GM19240 (cell line): ENCODE measurements at regions not wholly inside any gene's neighbourhood (a gene's known extent, or its start where the extent isn't known, plus 50 kb on each side); places are given as distances from the start of the nearest gene placed in this dataset.

Experiments used
- DNase-seq: peaks from one replicate; pipeline ENCODE4 v3.0.0; 2011; ENCODE audit warnings: low spot score; ENCODE audit not compliant: insufficient read length

- DNase-seq, result no peak
Observed at GRCh38 chr20:20993372-20993771, 112.8 kb downstream of the LINC00237 start.

- DNase-seq, result no peak
Observed at GRCh38 chr20:20992686-20993360, 113.3 kb downstream of the LINC00237 start.

- no peak for DNase-seq
Observed at GRCh38 chr20:20992277-20992676, 113.9 kb downstream of the LINC00237 start.

- no peak for DNase-seq
Observed at GRCh38 chr20:20989081-20989480, 117.1 kb downstream of the LINC00237 start.

GRCh38 chr20:20979934-20980333, 126.2 kb downstream of the LINC00237 start:
- no peak for DNase-seq

GRCh38 chr20:20977786-20978185, 128.4 kb downstream of the LINC00237 start:
- DNase-seq, result no peak

- no peak for DNase-seq
Observed at GRCh38 chr20:20972490-20972889, 133.7 kb downstream of the LINC00237 start.

- DNase-seq, result no peak
Observed at GRCh38 chr20:20971810-20972209, 134.3 kb downstream of the LINC00237 start.

GRCh38 chr20:20970841-20971240, 135.3 kb downstream of the LINC00237 start:
- no peak for DNase-seq

- no peak for DNase-seq
Observed at GRCh38 chr20:20969701-20970280, 136.4 kb downstream of the LINC00237 start.

GRCh38 chr20:20967564-20968184, 138.5 kb downstream of the LINC00237 start:
- DNase-seq, result no peak

GRCh38 chr20:20966171-20966570, 140.0 kb downstream of the LINC00237 start:
- no peak for DNase-seq

- no peak for DNase-seq
Observed at GRCh38 chr20:20959031-20959755, 147.0 kb downstream of the LINC00237 start.

- DNase-seq, result no peak
Observed at GRCh38 chr20:20956513-20956931, 149.6 kb downstream of the LINC00237 start.

GRCh38 chr20:20955892-20956291, 150.3 kb downstream of the LINC00237 start:
- no peak for DNase-seq

GRCh38 chr20:20953738-20954618, 152.2 kb downstream of the LINC00237 start:
- DNase-seq, result no peak

GRCh38 chr20:20950620-20951019, 155.5 kb downstream of the LINC00237 start:
- DNase-seq, result no peak

GRCh38 chr20:20946122-20946759, 159.9 kb downstream of the LINC00237 start:
- no peak for DNase-seq

- no peak for DNase-seq
Observed at GRCh38 chr20:20941468-20941889, 164.7 kb downstream of the LINC00237 start.

- no peak for DNase-seq
Observed at GRCh38 chr20:20939006-20939405, 167.2 kb downstream of the LINC00237 start.

- no peak for DNase-seq
Observed at GRCh38 chr20:20938599-20938998, 167.6 kb downstream of the LINC00237 start.
